Breast epithelium (tissue), 4 donors: ENCODE measurements at regions not wholly inside any gene's neighbourhood (a gene's known extent, or its start where the extent isn't known, plus 50 kb on each side); places are given as distances from the start of the nearest gene placed in this dataset.
A peak's percentile ranks its signal among the peaks of the same experiment; 100 is the strongest.

ENCODE experiments used
- DNase-seq, 2 donors: peaks; one replicate each; pipeline ENCODE4 v3.0.0-alpha.2; 2019; ENCODE audit warnings: low spot score in 2 of 2
- H3K27ac ChIP-seq, 2 donors: fragments of 200-600 bp; sonication (generic) in 1 of 2; one replicate each; pipeline ENCODE4 v1.5.1; 2016 to 2019; ENCODE audit warnings: mild to moderate bottlenecking in 1 of 2
- H3K27me3 ChIP-seq, 2 donors: fragments of 200-600 bp; sonication (generic) in 1 of 2; one replicate each; pipeline versions ENCODE4 v1.5.1 to v1.6.0; 2017 to 2019; ENCODE audit warnings: control low read depth in 1 of 2, mild to moderate bottlenecking in 1 of 2
- H3K36me3 ChIP-seq: fragments of 200-600 bp; one replicate; pipeline ENCODE4 v1.5.1; 2019
- H3K4me1 ChIP-seq, 2 donors: fragments of 200-600 bp; sonication (generic); one replicate each; pipeline ENCODE4 v1.5.1; 2016 to 2019; ENCODE audit warnings: control low read depth in 1 of 2
- H3K4me3 ChIP-seq, 3 donors: fragments of 200-600 bp; sonication (generic); 1 replicate in 2 of 3; 2 replicates in 1 of 3; pipeline ENCODE4 v1.5.1; 2016 to 2019; ENCODE audit warnings: mild to moderate bottlenecking in 3 of 3, moderate library complexity in 2 of 3
- H3K9me3 ChIP-seq, 2 donors: fragments of 200-600 bp; sonication (generic) in 1 of 2; one replicate each; pipeline ENCODE4 v1.5.1; 2016 to 2019; ENCODE audit warnings: control low read depth in 1 of 2
- POLR2A ChIP-seq: fragments of 450-650 bp; IDR thresholded peaks from one replicate; pipeline ENCODE4 v1.6.1; 2016; ENCODE audit warnings: antibody characterized with exemption, mild to moderate bottlenecking, moderate library complexity
- POLR2AphosphoS5 ChIP-seq, 3 donors: sonication (generic); formaldehyde crosslinking; IDR thresholded peaks; one replicate each; pipeline ENCODE4 v1.6.1; 2017; ENCODE audit warnings: antibody characterized with exemption in 3 of 3
- intact Hi-C: fragments of 100-400 bp; cut with DNase I; formaldehyde crosslinking; loops from one replicate; pipeline ENCODE4 v1.15.1; 2023; ENCODE audit warnings: low total_unique reads
- TF ChIP-seq, protein P1 (sequence below), 3 donors: fragments of 450-650 bp; IDR thresholded peaks; one replicate each; pipeline ENCODE4 v1.5.1; 2016 to 2017; ENCODE audit warnings: antibody characterized with exemption in 3 of 3, mild to moderate bottlenecking in 3 of 3, moderate library complexity in 3 of 3

- TF ChIP-seq POLR2A: no peak
- TF ChIP-seq, protein P1, sequence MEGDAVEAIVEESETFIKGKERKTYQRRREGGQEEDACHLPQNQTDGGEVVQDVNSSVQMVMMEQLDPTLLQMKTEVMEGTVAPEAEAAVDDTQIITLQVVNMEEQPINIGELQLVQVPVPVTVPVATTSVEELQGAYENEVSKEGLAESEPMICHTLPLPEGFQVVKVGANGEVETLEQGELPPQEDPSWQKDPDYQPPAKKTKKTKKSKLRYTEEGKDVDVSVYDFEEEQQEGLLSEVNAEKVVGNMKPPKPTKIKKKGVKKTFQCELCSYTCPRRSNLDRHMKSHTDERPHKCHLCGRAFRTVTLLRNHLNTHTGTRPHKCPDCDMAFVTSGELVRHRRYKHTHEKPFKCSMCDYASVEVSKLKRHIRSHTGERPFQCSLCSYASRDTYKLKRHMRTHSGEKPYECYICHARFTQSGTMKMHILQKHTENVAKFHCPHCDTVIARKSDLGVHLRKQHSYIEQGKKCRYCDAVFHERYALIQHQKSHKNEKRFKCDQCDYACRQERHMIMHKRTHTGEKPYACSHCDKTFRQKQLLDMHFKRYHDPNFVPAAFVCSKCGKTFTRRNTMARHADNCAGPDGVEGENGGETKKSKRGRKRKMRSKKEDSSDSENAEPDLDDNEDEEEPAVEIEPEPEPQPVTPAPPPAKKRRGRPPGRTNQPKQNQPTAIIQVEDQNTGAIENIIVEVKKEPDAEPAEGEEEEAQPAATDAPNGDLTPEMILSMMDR (IDR thresholded peaks at IDR 0.05): no peak
- TF ChIP-seq POLR2AphosphoS5 (IDR thresholded peaks at IDR 0.05): no peak
- H3K27ac ChIP-seq: no peak overlapping the region
- H3K4me1 ChIP-seq: no peaks in the 10 kb centered on the region
- DNase-seq: no peak
- H3K27me3 ChIP-seq: no peaks in the 10 kb centered on the region
- no peaks in the 10 kb centered on the region for H3K9me3 ChIP-seq
- intact Hi-C loops: no loop called here
- no peak overlapping the region for H3K4me3 ChIP-seq
- H3K36me3 ChIP-seq: no peaks in the 10 kb centered on the region
Observed at GRCh38 chr4:146098397-146098796, 77.1 kb upstream of the LSM6 start.

DNA sequence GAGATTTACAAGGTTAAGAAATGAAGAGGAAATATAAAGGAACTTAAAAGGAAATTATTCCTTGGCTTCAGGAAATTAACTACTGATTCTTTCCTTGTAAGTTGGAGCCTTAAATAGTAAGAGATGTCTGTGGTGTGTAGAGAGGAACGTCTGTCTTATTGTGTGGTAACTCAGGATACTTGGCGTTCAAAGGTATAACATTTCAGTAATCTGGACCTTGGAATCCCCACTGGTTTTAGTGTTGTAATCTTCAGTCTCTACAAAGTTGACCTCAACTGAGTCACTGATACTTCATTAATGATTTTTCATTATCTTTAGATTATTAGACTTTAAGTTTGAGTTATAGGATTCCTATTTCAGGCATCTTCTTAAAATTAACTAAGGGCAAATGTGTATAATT lies 79.1 kb upstream of the LSM6 start:
- H3K9me3 ChIP-seq: no peaks in the 10 kb centered on the region
- H3K27me3 ChIP-seq: no peaks in the 10 kb centered on the region
- intact Hi-C loops: no loop called here
- DNase-seq: no peak
- H3K36me3 ChIP-seq: no peaks in the 10 kb centered on the region
- H3K4me1 ChIP-seq: no peaks in the 10 kb centered on the region
- TF ChIP-seq, protein P1 (IDR thresholded peaks at IDR 0.05): no peak
- TF ChIP-seq POLR2A (no peak), POLR2AphosphoS5 (IDR thresholded peaks at IDR 0.05) (no peak)
- H3K27ac ChIP-seq: no peak overlapping the region
- H3K4me3 ChIP-seq: no peak overlapping the region

DNA sequence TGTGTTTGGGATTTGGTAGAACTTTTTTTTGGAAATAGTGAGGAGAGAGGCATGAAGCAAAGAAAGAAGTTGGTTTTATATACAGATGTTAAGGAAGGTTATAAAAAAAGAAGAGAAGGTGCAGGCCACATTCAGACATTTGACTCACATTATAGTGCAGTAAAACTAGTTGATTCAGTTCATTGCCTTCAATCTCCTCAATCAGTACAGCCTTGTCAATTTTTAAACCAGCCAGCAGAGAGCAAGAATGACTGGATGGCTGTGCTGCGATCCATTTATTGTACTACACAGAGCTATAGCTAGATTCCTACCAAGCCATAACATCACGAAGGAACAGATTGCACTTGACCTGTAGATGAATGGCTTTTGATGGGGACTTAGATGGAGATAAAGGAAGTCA lies 79.7 kb upstream of the LSM6 start:
- TF ChIP-seq POLR2AphosphoS5 (IDR thresholded peaks at IDR 0.05) (no peak), POLR2A (no peak)
- TF ChIP-seq, protein P1 (IDR thresholded peaks at IDR 0.05): no peak
- Histone ChIP-seq H3K9me3 (no peaks in the 10 kb centered on the region), H3K27ac (no peak overlapping the region), H3K4me1 (no peaks in the 10 kb centered on the region), H3K4me3 (no peak overlapping the region), H3K36me3 (no peaks in the 10 kb centered on the region), H3K27me3 (no peaks in the 10 kb centered on the region)
- no peak for DNase-seq
- intact Hi-C loops: no loop called here

DNA sequence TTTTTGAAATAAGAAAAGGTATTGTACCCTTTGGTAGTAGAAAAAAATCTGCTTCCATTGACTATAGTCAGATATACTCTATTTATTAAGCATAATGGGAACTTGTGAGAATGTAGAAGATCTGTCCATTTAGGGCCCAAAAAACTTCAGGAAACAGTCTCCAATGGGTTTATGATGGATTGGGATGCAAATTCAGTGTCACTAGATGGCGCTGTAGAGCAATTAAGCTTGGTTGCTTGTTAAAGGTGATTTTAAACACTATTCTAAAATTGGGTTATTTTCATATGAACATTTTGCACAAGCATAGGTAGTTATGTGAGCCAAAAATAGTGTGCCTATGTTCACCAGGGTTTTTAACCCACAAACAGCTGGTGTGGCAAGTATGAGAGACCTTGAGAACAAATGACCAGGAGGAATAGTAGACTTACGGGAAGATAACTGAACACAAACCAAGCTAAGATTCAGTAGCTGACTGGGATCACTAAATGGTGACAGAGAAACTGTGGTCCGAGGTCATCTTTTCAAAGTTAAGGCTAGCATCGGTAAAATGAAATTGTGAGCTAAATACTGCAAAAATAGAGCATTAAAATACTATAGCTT lies 80.3 kb upstream of the LSM6 start:
- Histone ChIP-seq H3K36me3 (no peaks in the 10 kb centered on the region), H3K9me3 (no peaks in the 10 kb centered on the region), H3K4me1 (no peaks in the 10 kb centered on the region), H3K27ac (no peak overlapping the region), H3K4me3 (no peak overlapping the region), H3K27me3 (no peaks in the 10 kb centered on the region)
- no peak for TF ChIP-seq POLR2AphosphoS5 (IDR thresholded peaks at IDR 0.05)
- TF ChIP-seq, protein P1 (IDR thresholded peaks at IDR 0.05): peak in 2 of 3 donors; percentile 39 to 43
- no peak for DNase-seq
- intact Hi-C loops: no loop called here

GRCh38 chr4:146088690-146089089 lies 86.8 kb upstream of the LSM6 start:
- H3K36me3 ChIP-seq: no peaks in the 10 kb centered on the region
- no peaks in the 10 kb centered on the region for H3K9me3 ChIP-seq
- TF ChIP-seq POLR2A: no peak
- no peak for TF ChIP-seq POLR2AphosphoS5 (IDR thresholded peaks at IDR 0.05)
- TF ChIP-seq, protein P1 (IDR thresholded peaks at IDR 0.05): no peak
- H3K27ac ChIP-seq: no peak overlapping the region
- H3K4me3 ChIP-seq: no peak overlapping the region
- H3K4me1 ChIP-seq: no peaks in the 10 kb centered on the region
- no peaks in the 10 kb centered on the region for H3K27me3 ChIP-seq
- intact Hi-C loops: no loop called here
- no peak for DNase-seq
